LNCaP clone FGC (cell line): ENCODE measurements at regions not wholly inside any gene's neighbourhood (a gene's known extent, or its start where the extent isn't known, plus 50 kb on each side); places are given as distances from the start of the nearest gene placed in this dataset.

Source experiments
- DNase-seq: peaks from one replicate; pipeline ENCODE4 v3.0.0-alpha.2; 2011; ENCODE audit warnings: low read depth
- H3K4me3 ChIP-seq: 2 replicates; pipeline ENCODE4 v1.5.1; 2011; ENCODE audit warnings: mild to moderate bottlenecking, low read depth, low read length, control low read depth
- TF ChIP-seq, protein P1 (sequence below): IDR thresholded peaks from 2 replicates; pipeline ENCODE4 v1.5.1; 2012; ENCODE audit warnings: mild to moderate bottlenecking; ENCODE audit not compliant: control insufficient read depth, insufficient read depth; ENCODE audit errors: extremely low read depth

DNA sequence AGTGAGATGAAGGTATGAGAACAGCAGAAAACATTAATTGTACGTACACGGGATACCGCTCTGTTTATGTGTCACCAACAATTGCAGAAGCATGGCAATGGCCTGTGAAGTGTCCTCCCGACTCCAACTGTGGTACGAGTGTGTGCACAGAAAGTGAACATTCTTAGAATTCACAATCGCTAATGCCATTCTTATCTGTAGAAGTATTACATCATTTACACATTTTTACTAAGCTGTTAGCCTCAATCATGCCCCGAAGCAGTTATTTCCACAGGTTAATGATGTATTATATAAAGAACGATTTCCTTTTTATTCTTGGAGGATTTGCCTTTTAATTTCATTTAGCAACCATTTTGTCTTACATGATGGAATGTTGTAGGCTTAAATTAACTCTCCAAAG is 103.4 kb downstream of the EVX1 start:
- DNase-seq: no peak
- H3K4me3 ChIP-seq: no peak overlapping the region; the same call in 1 of the 2 replicates

GRCh38 chr7:27346531-27347275 is 104.1 kb downstream of the EVX1 start:
- TF ChIP-seq, protein P1, sequence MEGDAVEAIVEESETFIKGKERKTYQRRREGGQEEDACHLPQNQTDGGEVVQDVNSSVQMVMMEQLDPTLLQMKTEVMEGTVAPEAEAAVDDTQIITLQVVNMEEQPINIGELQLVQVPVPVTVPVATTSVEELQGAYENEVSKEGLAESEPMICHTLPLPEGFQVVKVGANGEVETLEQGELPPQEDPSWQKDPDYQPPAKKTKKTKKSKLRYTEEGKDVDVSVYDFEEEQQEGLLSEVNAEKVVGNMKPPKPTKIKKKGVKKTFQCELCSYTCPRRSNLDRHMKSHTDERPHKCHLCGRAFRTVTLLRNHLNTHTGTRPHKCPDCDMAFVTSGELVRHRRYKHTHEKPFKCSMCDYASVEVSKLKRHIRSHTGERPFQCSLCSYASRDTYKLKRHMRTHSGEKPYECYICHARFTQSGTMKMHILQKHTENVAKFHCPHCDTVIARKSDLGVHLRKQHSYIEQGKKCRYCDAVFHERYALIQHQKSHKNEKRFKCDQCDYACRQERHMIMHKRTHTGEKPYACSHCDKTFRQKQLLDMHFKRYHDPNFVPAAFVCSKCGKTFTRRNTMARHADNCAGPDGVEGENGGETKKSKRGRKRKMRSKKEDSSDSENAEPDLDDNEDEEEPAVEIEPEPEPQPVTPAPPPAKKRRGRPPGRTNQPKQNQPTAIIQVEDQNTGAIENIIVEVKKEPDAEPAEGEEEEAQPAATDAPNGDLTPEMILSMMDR: no peak
- H3K4me3 ChIP-seq: peak overlapping the region; percentile 41
- peak; percentile 99 for DNase-seq

More for the DNA sequence above, 103.4 kb downstream of the EVX1 start:
- TF ChIP-seq, protein P1: no peak

DNA sequence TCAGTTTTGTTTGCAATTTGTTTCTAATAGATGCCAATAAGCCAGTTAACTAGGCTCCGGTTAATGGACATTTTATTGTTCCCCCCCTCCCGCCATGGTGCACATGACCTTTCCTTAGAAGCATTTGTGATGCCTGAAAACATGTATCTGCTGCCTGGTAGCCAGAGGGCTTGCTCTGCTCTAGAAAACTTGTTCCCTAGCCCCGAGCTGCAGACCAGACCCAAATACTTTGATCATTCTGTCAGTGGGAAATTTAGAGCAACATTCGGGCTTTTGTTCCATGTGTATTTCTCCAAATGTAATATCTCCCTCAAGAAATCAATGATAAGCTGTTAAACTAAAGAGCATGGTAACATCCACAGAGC is 104.7 kb downstream of the EVX1 start:
- DNase-seq: no peak
- no peak overlapping the region for H3K4me3 ChIP-seq
- TF ChIP-seq, protein P1: no peak

GRCh38 chr7:27349621-27350020 is 107.0 kb downstream of the EVX1 start:
- TF ChIP-seq, protein P1: no peak
- no peak overlapping the region for H3K4me3 ChIP-seq
- DNase-seq: no peak

- H3K4me3 ChIP-seq: no peak overlapping the region
- TF ChIP-seq, protein P1: no peak
- DNase-seq: no peak
Observed at GRCh38 chr7:27351137-27351536, 108.5 kb downstream of the EVX1 start.

GRCh38 chr7:27351786-27352185 is 109.2 kb downstream of the EVX1 start:
- TF ChIP-seq, protein P1: no peak
- no peak overlapping the region for H3K4me3 ChIP-seq
- DNase-seq: no peak
